Endothelial cell (in vitro differentiated cells): ENCODE measurements at regions not wholly inside any gene's neighbourhood (a gene's known extent, or its start where the extent isn't known, plus 50 kb on each side); places are given as distances from the start of the nearest gene placed in this dataset.
A peak's percentile ranks its signal among the peaks of the same experiment; 100 is the strongest.

Experiments used
- DNase-seq: peaks from one replicate; pipeline ENCODE4 v3.0.0; 2021; ENCODE audit warnings: low spot score
- H3K27ac Mint-ChIP-seq: one replicate; pipeline ENCODE4 v1.8.0; 2021; ENCODE audit warnings: mixed read lengths, inconsistent platforms; ENCODE audit not compliant: unreplicated experiment
- H3K27me3 Mint-ChIP-seq: one replicate; pipeline ENCODE4 v1.8.0; 2021; ENCODE audit warnings: mild to moderate bottlenecking, moderate library complexity, mixed read lengths, inconsistent platforms; ENCODE audit not compliant: unreplicated experiment
- H3K36me3 Mint-ChIP-seq: one replicate; pipeline ENCODE4 v1.8.0; 2021; ENCODE audit warnings: mild to moderate bottlenecking, low read depth, mixed read lengths, inconsistent platforms; ENCODE audit not compliant: unreplicated experiment
- H3K4me1 Mint-ChIP-seq: one replicate; pipeline ENCODE4 v1.8.0; 2021; ENCODE audit warnings: mild to moderate bottlenecking, mixed read lengths, inconsistent platforms; ENCODE audit not compliant: unreplicated experiment
- H3K4me3 Mint-ChIP-seq: one replicate; pipeline ENCODE4 v1.8.0; 2021; ENCODE audit warnings: mild to moderate bottlenecking, mixed read lengths, inconsistent platforms; ENCODE audit not compliant: unreplicated experiment
- H3K9me3 Mint-ChIP-seq: one replicate; pipeline ENCODE4 v1.8.0; 2021; ENCODE audit warnings: mixed read lengths, inconsistent platforms; ENCODE audit not compliant: unreplicated experiment
- CTCF ChIP-seq: fragments of 200-600 bp; sonication (generic); IDR thresholded peaks from one replicate; pipeline ENCODE4 v1.5.0; 2021; ENCODE audit warnings: antibody characterized with exemption; ENCODE audit not compliant: unreplicated experiment

- H3K4me3 Mint-ChIP-seq = no peak overlapping the region
- H3K36me3 Mint-ChIP-seq = peaks cover 4% of the 10 kb centered on the region
- H3K27me3 Mint-ChIP-seq = peaks cover 3% of the 10 kb centered on the region
- TF ChIP-seq CTCF = no peak
- peak overlapping the region; percentile 11 for H3K27ac Mint-ChIP-seq
- H3K9me3 Mint-ChIP-seq = no peaks in the 10 kb centered on the region
- H3K4me1 Mint-ChIP-seq = peaks cover 11% of the 10 kb centered on the region
- DNase-seq = no peak
These were observed 109.7 kb downstream of the LSM3 start for GRCh38 chr3:14288177-14288788.

- DNase-seq = no peak
- H3K27ac Mint-ChIP-seq = no peak overlapping the region
- no peak overlapping the region for H3K4me3 Mint-ChIP-seq
- TF ChIP-seq CTCF = no peak
- no peaks in the 10 kb centered on the region for H3K9me3 Mint-ChIP-seq
- peaks cover 3% of the 10 kb centered on the region for H3K27me3 Mint-ChIP-seq
- peaks cover 11% of the 10 kb centered on the region for H3K4me1 Mint-ChIP-seq
- H3K36me3 Mint-ChIP-seq = peaks cover 4% of the 10 kb centered on the region
These were observed 110.3 kb downstream of the LSM3 start for GRCh38 chr3:14288833-14289451.

DNA sequence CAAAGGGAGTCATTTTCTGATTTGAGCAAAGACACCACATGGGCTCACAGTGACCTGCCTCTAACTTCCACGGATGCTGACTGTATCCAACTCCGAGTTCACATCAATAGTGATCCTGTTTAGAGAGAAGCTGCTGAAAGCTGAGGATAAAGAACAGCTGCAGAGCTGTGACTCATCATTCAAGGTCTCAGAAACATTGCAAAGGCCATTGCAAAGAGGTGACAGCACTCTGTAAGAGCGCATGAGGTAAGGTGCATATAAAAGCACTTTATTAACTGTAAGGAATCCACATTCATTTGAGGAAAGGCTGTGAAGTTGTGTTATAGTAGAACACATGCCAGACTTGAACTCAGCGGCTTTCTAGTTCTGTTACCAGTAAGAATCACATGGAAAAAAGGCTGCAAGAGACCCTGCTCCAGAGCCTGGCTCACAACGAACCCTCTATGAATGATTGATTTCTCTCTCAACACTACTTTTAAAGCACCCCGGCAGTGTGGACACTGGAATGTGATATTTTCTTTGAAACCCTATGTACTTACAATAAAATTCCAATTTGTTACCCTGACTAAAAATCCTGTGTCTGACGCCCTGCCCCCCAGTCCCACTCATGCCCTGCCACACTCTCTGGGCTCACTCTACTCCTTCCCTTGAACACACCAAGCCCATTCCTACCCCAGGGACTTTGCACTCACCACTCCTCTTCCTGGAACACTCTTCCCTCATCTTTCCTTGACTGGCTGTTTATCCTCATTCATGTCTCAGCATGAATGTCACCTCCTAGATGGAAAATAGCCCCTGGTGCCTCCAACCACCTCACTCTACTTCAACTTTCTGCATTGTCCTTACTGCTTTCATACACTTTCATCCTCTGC, 111.2 kb downstream of the LSM3 start:
- peaks cover 11% of the 10 kb centered on the region for H3K4me1 Mint-ChIP-seq
- peaks cover 4% of the 10 kb centered on the region for H3K36me3 Mint-ChIP-seq
- no peak overlapping the region for H3K4me3 Mint-ChIP-seq
- no peak overlapping the region for H3K27ac Mint-ChIP-seq
- peaks cover 3% of the 10 kb centered on the region for H3K27me3 Mint-ChIP-seq
- H3K9me3 Mint-ChIP-seq = no peaks in the 10 kb centered on the region
- DNase-seq = no peak
- no peak for TF ChIP-seq CTCF

DNA sequence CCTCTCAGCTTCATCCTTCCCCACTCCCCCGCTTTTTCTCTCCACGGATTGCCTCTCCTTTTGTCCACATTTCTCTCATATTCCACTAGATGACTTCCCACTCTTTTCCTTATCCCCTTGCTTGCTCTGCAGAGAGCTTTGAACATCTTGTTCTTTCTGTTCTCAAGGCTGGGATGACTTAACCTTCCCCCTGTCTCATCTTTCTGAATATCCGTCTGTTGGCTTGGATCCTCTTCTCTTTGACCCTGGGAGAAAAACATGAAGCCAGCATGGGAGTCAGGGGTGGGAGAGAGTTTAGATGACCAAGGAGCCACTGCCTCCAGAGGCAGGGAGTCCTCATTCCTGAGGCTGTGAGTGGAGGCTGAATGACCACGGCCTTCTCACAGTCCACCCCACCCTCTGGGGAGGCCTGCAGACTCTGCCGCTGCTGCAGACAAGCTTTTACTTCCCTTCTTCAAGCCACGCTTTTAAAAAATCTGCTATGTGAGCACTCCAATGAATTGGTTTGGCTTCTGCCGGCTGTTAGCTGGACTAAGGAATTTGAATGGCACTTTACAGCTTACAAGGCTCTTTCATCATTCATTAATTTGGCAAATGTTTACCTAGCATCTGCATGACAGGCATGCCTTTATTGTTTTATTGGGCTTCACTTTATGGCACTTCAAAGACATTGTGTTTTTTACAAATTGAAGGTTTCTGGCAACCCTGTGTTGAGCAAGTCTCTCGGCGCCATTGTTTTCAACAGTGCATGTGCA, 111.6 kb upstream of the SLC6A6 start:
- peaks cover 3% of the 10 kb centered on the region for H3K27me3 Mint-ChIP-seq

More for the DNA sequence above, 111.6 kb upstream of the SLC6A6 start:
- H3K27ac Mint-ChIP-seq = peak overlapping the region; percentile 10
- H3K9me3 Mint-ChIP-seq = no peaks in the 10 kb centered on the region
- DNase-seq = no peak
- peaks cover 4% of the 10 kb centered on the region for H3K36me3 Mint-ChIP-seq
- H3K4me3 Mint-ChIP-seq = no peak overlapping the region
- no peak for TF ChIP-seq CTCF
- peaks cover 8% of the 10 kb centered on the region for H3K4me1 Mint-ChIP-seq
